IMR-90 (cell line): ENCODE measurements at regions not wholly inside any gene's neighbourhood (a gene's known extent, or its start where the extent isn't known, plus 50 kb on each side); places are given as distances from the start of the nearest gene placed in this dataset.

ENCODE experiments used
- ATAC-seq: fragments of 200-7000 bp; cut with Tn5 transposase; 2 replicates; pipeline ENCODE4 v1.9.1; 2020; ENCODE audit warnings: low read depth, mild to moderate bottlenecking, moderate library complexity
- BruUV-seq: library from RNA; stranded (reverse); fragments of 400-500 nt; replicated peaks from 2 replicates; lab custom pipeline; 2021; lab: Mats Ljungman, UMichigan
- CTCF ChIA-PET: fragments of 300-600 bp; formaldehyde crosslinking; extraction: SDS; loops from one replicate; lab custom pipeline; 2021; ENCODE audit warnings: antibody characterized with exemption; lab: Yijun Ruan, JAX
- POLR2A ChIA-PET: fragments of 300-600 bp; sonication (Branson Sonifier 250); formaldehyde crosslinking; loops from one replicate; lab custom pipeline; 2022; ENCODE audit warnings: antibody characterized with exemption; ENCODE audit not compliant: unreplicated experiment; lab: Charles Lee
- DNase-seq: peaks from one replicate; pipeline ENCODE4 v3.0.0; 2013
- H2AFZ ChIP-seq: replicated peaks from 2 replicates; pipeline ENCODE3; 2013; ENCODE audit warnings: low read length, mild to moderate bottlenecking; ENCODE audit not compliant: poor library complexity
- H2AK5ac ChIP-seq: 2 replicates; pipeline ENCODE4 v1.6.1; 2013; ENCODE audit warnings: low read depth, low read length, inconsistent platforms
- H2AK9ac ChIP-seq: replicated peaks from 2 replicates; pipeline ENCODE3; 2013; ENCODE audit warnings: mild to moderate bottlenecking, low read depth, low read length, moderate library complexity; ENCODE audit not compliant: poor library complexity
- H2BK120ac ChIP-seq: 2 replicates; pipeline ENCODE4 v1.6.1; 2013; ENCODE audit warnings: low read depth, low read length, inconsistent platforms
- H2BK15ac ChIP-seq: 3 replicates; pipeline ENCODE4 v1.6.1; 2013; ENCODE audit warnings: low read depth, low read length, inconsistent platforms
- H2BK20ac ChIP-seq: 2 replicates; pipeline ENCODE4 v1.6.1; 2013; ENCODE audit warnings: low read depth, mild to moderate bottlenecking, inconsistent platforms, low read length, moderate library complexity
- H2BK5ac ChIP-seq: 2 replicates; pipeline ENCODE4 v1.6.1; 2013; ENCODE audit warnings: mild to moderate bottlenecking, low read depth, low read length, inconsistent platforms; ENCODE audit not compliant: poor library complexity, severe bottlenecking
- H3K14ac ChIP-seq: replicated peaks from 2 replicates; pipeline ENCODE4 v1.6.1; 2013; ENCODE audit warnings: low read depth, low read length, inconsistent platforms
- H3K18ac ChIP-seq: 2 replicates; pipeline ENCODE4 v1.6.1; 2013; ENCODE audit warnings: low read depth, low read length, control low read depth
- H3K23ac ChIP-seq: 2 replicates; pipeline ENCODE4 v1.6.1; 2013; ENCODE audit warnings: low read depth, low read length, inconsistent platforms
- H3K27ac ChIP-seq: 2 replicates; pipeline ENCODE4 v1.5.1; 2013; ENCODE audit warnings: mild to moderate bottlenecking, control low read depth, low read length; ENCODE audit not compliant: insufficient read depth
- H3K27me3 ChIP-seq: 2 replicates; pipeline ENCODE4 v1.6.1; 2013; ENCODE audit warnings: low read length; ENCODE audit not compliant: control insufficient read depth, insufficient read depth
- H3K36me3 ChIP-seq: 2 replicates; pipeline ENCODE4 v1.6.1; 2013; ENCODE audit warnings: low read length, mixed read lengths; ENCODE audit not compliant: control insufficient read depth, insufficient read depth
- H3K4ac ChIP-seq: 2 replicates; pipeline ENCODE4 v1.6.1; 2013; ENCODE audit warnings: low read depth, low read length, inconsistent platforms
- H3K4me1 ChIP-seq: 2 replicates; pipeline ENCODE4 v1.6.1; 2013; ENCODE audit warnings: low read length, mixed read lengths; ENCODE audit not compliant: control insufficient read depth, insufficient read depth
- H3K4me2 ChIP-seq: 2 replicates; pipeline ENCODE4 v1.6.1; 2013; ENCODE audit warnings: low read depth, mild to moderate bottlenecking, control low read depth, low read length, moderate library complexity
- H3K4me3 ChIP-seq: 2 replicates; pipeline ENCODE4 v1.5.1; 2013; ENCODE audit warnings: low read depth, mild to moderate bottlenecking, control low read depth, low read length, moderate library complexity; ENCODE audit not compliant: insufficient read depth
- H3K56ac ChIP-seq: 2 replicates; pipeline ENCODE4 v1.6.1; 2013; ENCODE audit warnings: low read length, inconsistent platforms; ENCODE audit not compliant: insufficient read depth; ENCODE audit errors: extremely low read depth
- H3K79me1 ChIP-seq, 2 experiments: 2 replicates each; pipeline ENCODE4 v1.6.1; 2013; ENCODE audit warnings: low read length in 2 of 2, inconsistent platforms in 1 of 2, low read depth in 1 of 2
- H3K9ac ChIP-seq: 2 replicates; pipeline ENCODE4 v1.6.1; 2013; ENCODE audit warnings: low read depth, low read length, control low read depth
- H3K9me1 ChIP-seq: 2 replicates; pipeline ENCODE4 v1.6.1; 2013; ENCODE audit warnings: low read length, inconsistent platforms; ENCODE audit not compliant: insufficient read depth
- H3K9me3 ChIP-seq: 2 replicates; pipeline ENCODE4 v1.6.1; 2013; ENCODE audit warnings: low read length; ENCODE audit not compliant: control insufficient read depth, insufficient read depth
- H4K20me1 ChIP-seq: 2 replicates; pipeline ENCODE4 v1.6.1; 2013; ENCODE audit warnings: low read length, inconsistent platforms; ENCODE audit not compliant: insufficient read depth
- H4K5ac ChIP-seq: 2 replicates; pipeline ENCODE4 v1.6.1; 2013; ENCODE audit warnings: mild to moderate bottlenecking, low read depth, low read length, control low read depth
- H4K8ac ChIP-seq, 2 experiments: 2 replicates each; pipeline ENCODE4 v1.6.1; 2013; ENCODE audit warnings: low read depth in 2 of 2, low read length in 2 of 2, control low read depth in 1 of 2, inconsistent platforms in 1 of 2
- H4K91ac ChIP-seq: 2 replicates; pipeline ENCODE4 v1.6.1; 2013; ENCODE audit warnings: low read depth, low read length, inconsistent platforms; ENCODE audit not compliant: insufficient read depth
- BHLHE40 ChIP-seq: fragments of 150-350 bp; IDR thresholded peaks from 2 replicates; pipeline ENCODE4 v1.6.1; 2016; ENCODE audit warnings: mild to moderate bottlenecking, low read depth, low read length
- FOS ChIP-seq: fragments of 150-350 bp; IDR thresholded peaks from 2 replicates; pipeline ENCODE4 v1.6.1; 2016; ENCODE audit warnings: low read depth, low read length
- MAZ ChIP-seq: IDR thresholded peaks from 2 replicates; pipeline ENCODE4 v1.6.1; 2012; ENCODE audit warnings: low read depth, mild to moderate bottlenecking, low read length, improper control_type of control experiment, moderate library complexity, borderline replicate concordance
- MXI1 ChIP-seq: IDR thresholded peaks from 2 replicates; pipeline ENCODE4 v1.6.1; 2012; ENCODE audit warnings: low read depth, mild to moderate bottlenecking, low read length, moderate library complexity, borderline replicate concordance
- NFE2L2 ChIP-seq: fragments of 150-350 bp; IDR thresholded peaks from 2 replicates; pipeline ENCODE4 v1.6.1; 2016; ENCODE audit warnings: low read depth, mild to moderate bottlenecking, low read length
- RAD21 ChIP-seq: IDR thresholded peaks from 2 replicates; pipeline ENCODE4 v1.6.1; 2012; ENCODE audit warnings: low read length, improper control_type of control experiment
- RCOR1 ChIP-seq: IDR thresholded peaks from 2 replicates; pipeline ENCODE4 v1.6.1; 2012; ENCODE audit warnings: mild to moderate bottlenecking, low read length, improper control_type of control experiment; ENCODE audit not compliant: insufficient replicate concordance
- RFX5 ChIP-seq: IDR thresholded peaks from 2 replicates; pipeline ENCODE4 v1.8.0; 2012; ENCODE audit warnings: low read depth, mild to moderate bottlenecking, low read length, moderate library complexity
- SMC3 ChIP-seq: fragments of 150-350 bp; IDR thresholded peaks from 2 replicates; pipeline ENCODE4 v1.6.1; 2016; ENCODE audit warnings: low read depth, mild to moderate bottlenecking, antibody characterized with exemption, low read length, moderate library complexity
- USF2 ChIP-seq: fragments of 150-350 bp; IDR thresholded peaks from 2 replicates; pipeline ENCODE4 v1.6.1; 2017; ENCODE audit warnings: mild to moderate bottlenecking, antibody characterized with exemption, low read length, low read depth
- WGBS, 2 experiments: methylation state at CpG; one replicate each; pipeline versions ENCODE4 v1.1.5 to v1.1.7; 2013; ENCODE audit warnings: missing lambda C conversion rate in 2 of 2; ENCODE audit not compliant: insufficient read length in 1 of 2; ENCODE audit errors: extremely low coverage in 2 of 2; 5-methylcytosine and 5-hydroxymethylcytosine counted together
- dilution Hi-C: fragments of 300-500 bp; cut with HindIII; formaldehyde crosslinking; loops from one replicate; pipeline ENCODE4 v1.14.3; 2018; ENCODE audit warnings: low sequenced_read_pairs; ENCODE audit not compliant: unreplicated experiment
- in situ Hi-C: fragments of 300-500 bp; cut with MboI; formaldehyde crosslinking; loops from 3 replicates; pipeline ENCODE4 v1.14.3; 2019; ENCODE audit warnings: low sequenced_read_pairs, inconsistent platforms, mixed read lengths
- intact Hi-C: fragments of 100-400 bp; cut with micrococcal nuclease; formaldehyde crosslinking; loops from 2 replicates; pipeline ENCODE4 v1.10.0; 2022

DNA sequence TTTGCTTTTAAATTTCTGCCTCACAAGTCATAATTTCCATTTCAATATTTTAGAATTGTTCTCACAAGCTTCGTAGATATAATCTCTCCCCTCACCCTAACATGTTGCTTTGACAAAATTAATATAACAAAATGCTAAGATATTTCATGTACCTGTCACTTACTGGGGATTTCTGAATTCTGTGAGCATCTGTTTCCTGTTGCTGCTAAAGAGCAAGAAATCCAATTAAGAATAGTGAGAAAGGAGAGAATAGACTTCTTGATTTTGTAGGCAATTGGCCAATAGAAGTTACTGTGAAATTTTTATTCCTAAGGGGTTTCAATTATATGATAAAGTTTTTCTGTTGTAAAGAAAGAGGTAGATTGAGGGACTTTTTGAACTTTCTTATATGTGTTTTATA, 796.5 kb upstream of the ARRDC3 start:
- H2AK9ac ChIP-seq, result no peak overlapping the region
- no peak overlapping the region for H3K4ac ChIP-seq
- no peak overlapping the region for H4K91ac ChIP-seq
- no peak overlapping the region for H3K18ac ChIP-seq
- H2AFZ ChIP-seq, result no peak overlapping the region
- TF ChIP-seq FOS, result no peak
- TF ChIP-seq RFX5, result no peak
- no peak for TF ChIP-seq MAZ
- no peak for TF ChIP-seq RCOR1
- no peak for TF ChIP-seq RAD21
- TF ChIP-seq USF2, result no peak
- TF ChIP-seq MXI1, result no peak
- TF ChIP-seq NFE2L2, result no peak
- TF ChIP-seq SMC3, result no peak
- no peak for TF ChIP-seq BHLHE40
- WGBS, 2 experiments, result no CpG with 5 or more reads among the region's 1 CpG
- no peak overlapping the region for H2BK5ac ChIP-seq
- no peaks in the 10 kb centered on the region for H3K27me3 ChIP-seq
- H3K36me3 ChIP-seq, result no peaks in the 10 kb centered on the region
- H3K9me1 ChIP-seq, result no peaks in the 10 kb centered on the region
- dilution Hi-C loops, result no loop called here
- no peaks in the 10 kb centered on the region for H3K9me3 ChIP-seq
- H2AK5ac ChIP-seq, result no peak overlapping the region
- H3K4me1 ChIP-seq, result no peaks in the 10 kb centered on the region
- H4K8ac ChIP-seq, result no peak overlapping the region
- H2BK20ac ChIP-seq, result no peak overlapping the region
- H4K20me1 ChIP-seq, result no peaks in the 10 kb centered on the region
- ATAC-seq, result no peak
- H3K14ac ChIP-seq, result no peak overlapping the region
- no peaks in the 10 kb centered on the region for H3K79me1 ChIP-seq
- POLR2A ChIA-PET, result no interaction called here
- no peak overlapping the region for H2BK120ac ChIP-seq
- H3K27ac ChIP-seq, result no peak overlapping the region
- no peak overlapping the region for H4K5ac ChIP-seq
- in situ Hi-C loops, result no loop called here
- BruUV-seq, result no TSS peak
- CTCF ChIA-PET, result no interaction called here
- intact Hi-C loops, result no loop called here
- DNase-seq, result no peak
- no peak overlapping the region for H3K56ac ChIP-seq
- H3K4me2 ChIP-seq, result no peak overlapping the region
- H3K23ac ChIP-seq, result no peak overlapping the region
- H3K4me3 ChIP-seq, result no peak overlapping the region
- no peak overlapping the region for H3K9ac ChIP-seq
- H2BK15ac ChIP-seq, result no peak overlapping the region
